Stimulated activated CD8-positive, alpha-beta memory T cell treated with anti-CD3 and anti-CD28 coated beads, Interleukin-12 subunit alpha, Interleukin-12 subunit beta, amount 100 ng/mL, for 24 hours (primary cell): ENCODE measurements at regions not wholly inside any gene's neighbourhood (a gene's known extent, or its start where the extent isn't known, plus 50 kb on each side); places are given as distances from the start of the nearest gene placed in this dataset.

ENCODE experiments used
- DNase-seq: peaks from one replicate; pipeline ENCODE4 v3.0.0-alpha.2; 2020; ENCODE audit errors: extremely low read depth

DNA sequence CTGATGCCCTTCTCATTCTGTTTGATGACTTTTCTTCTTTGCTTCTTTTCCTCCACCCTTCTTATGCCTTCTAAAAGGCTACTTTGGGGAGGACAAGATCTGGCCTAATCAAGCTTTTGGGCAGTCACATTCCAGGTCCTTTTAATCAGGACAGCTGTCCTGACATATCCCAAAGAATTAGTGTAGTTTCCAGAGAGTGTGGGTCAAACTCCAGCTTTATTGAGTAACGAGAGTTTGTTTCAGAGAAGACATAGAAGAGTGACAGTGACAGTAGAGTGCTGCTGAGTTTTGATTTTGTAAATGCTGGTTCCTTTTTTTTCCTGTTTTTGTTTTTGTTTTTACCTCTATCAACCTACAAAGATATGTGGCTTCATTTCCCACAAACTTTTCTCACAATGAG, 158.4 kb upstream of the SESN3 start:
- no peak for DNase-seq

- no peak for DNase-seq
Measured at GRCh38 chr11:95388086-95388485, 157.1 kb upstream of the SESN3 start.

GRCh38 chr11:95387325-95387724, 156.3 kb upstream of the SESN3 start:
- no peak for DNase-seq

DNA sequence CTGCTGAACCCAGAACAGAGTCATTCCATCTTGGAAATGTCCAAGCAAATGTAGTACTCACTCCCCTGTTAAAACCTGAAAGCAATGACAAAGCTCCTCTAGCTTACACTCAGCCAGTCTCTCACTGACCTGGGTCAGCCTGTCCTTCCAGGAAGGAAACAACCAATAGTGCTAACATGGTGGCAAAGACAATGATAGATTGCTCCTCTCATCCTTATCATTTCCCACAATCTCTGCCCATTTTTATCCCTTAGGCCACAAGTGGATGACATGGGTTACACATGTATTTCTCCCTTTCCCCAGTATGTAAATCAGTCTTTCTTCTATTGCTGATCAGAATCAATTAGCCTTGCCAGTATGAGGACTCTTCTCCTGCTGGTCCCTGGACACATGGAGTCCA, 154.6 kb upstream of the SESN3 start:
- no peak for DNase-seq

DNA sequence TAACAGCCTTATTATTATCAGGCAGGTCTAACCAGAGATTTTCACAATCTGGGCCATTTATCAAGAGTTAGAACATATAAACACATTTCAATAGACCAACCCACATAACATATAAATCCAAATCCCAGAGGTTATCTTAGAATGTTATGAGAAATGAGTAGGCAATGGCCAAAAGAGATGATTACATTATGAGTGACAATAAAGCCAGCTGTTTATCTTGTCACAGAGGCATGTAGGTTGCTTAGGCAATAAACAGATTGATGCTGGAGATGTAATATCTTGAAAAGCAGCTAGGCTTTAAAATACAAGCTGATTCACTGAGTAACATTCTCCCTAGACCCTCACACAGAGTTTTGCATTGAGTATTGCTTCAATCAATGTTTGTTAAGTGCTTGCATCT, 148.5 kb upstream of the SESN3 start:
- no peak for DNase-seq

- DNase-seq: no peak
Measured at GRCh38 chr11:95378789-95379188, 147.8 kb upstream of the SESN3 start.

DNA sequence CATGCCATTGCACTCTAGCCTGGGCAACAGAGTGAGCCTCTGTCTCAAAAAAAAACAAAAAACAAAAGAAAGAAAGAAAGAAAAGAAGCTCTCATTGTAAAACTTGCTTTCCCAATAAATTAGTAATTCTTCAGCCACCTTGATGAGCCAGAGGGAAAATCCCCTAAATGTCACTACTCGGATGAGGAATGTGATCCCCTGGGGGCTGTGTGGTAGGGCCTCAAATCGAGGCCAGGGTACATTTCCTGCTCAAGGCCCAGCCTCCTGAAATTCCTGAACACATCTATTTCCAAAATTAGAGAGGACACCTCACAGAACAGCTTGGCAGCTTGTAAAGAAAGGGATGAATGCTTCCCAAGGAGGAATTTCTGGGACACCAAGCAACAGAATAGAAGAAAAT, 147.1 kb upstream of the SESN3 start:
- no peak for DNase-seq

DNA sequence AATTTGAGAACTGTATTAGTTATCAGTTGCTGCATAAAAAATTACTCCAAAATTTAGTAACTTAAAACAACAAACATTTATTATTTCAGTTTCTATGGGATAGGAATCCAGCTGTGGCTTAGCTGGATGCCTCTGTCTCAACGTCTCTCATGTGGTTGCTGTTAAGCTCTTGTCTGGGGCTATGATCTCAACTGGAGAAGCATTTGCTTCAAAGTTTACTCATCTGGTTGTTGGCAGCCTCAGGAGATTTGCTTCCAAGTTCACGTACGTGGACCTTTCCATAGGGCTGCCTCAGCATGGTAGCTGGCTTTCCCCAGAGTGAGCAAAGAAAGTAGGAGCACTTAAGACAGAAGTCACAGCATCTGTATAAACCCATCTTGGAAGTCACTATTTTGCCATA, 144.9 kb upstream of the SESN3 start:
- no peak for DNase-seq

GRCh38 chr11:95375451-95375850, 144.4 kb upstream of the SESN3 start:
- no peak for DNase-seq

DNA sequence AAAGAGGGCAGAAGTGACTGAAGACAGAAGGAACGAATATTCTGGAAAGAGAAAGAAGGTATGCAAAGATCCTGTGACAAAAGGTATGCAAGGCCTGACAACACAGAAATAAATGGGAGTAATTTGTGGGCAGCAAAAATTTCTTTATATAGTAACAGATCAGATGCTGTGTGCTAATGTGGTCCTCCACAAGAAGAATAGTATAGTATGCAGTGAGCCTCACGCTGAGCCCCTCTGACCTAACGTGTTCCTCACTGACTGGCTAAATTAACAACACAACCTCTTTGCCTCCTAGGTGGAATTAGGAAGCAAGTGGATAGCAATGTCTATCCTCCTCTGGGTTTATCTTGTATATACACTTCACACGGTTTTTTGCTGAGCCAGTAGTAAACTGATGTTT, 143.1 kb upstream of the SESN3 start:
- no peak for DNase-seq

GRCh38 chr11:95373241-95373640, 142.2 kb upstream of the SESN3 start:
- DNase-seq: no peak

DNA sequence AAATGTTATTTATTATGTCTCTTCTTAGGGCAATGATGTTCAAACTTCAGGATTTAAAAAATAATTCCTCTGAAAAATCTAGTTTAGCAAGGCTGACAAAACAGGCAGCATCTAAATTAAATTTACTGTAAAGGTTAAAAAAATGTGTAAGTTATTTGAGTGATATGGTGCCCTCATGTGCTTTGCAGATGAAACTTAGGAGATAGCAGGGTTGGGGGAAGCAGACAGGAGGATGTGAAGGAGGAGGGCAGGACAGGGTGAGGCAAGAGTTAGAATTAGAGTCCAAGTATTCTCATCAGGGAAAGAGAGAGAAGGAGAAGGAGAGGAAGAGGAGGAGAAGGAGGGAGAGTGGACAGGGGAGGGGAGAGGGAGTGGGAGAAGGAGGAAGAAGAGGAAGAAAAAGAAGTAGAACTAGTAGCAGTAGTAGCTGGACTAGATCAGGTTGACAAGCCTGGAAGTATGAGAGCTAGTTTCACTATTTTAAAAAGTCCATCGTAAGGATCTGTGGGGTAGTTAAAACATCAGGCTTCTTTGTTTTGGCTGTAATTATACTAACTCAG, 141.2 kb upstream of the SESN3 start:
- DNase-seq: no peak

DNA sequence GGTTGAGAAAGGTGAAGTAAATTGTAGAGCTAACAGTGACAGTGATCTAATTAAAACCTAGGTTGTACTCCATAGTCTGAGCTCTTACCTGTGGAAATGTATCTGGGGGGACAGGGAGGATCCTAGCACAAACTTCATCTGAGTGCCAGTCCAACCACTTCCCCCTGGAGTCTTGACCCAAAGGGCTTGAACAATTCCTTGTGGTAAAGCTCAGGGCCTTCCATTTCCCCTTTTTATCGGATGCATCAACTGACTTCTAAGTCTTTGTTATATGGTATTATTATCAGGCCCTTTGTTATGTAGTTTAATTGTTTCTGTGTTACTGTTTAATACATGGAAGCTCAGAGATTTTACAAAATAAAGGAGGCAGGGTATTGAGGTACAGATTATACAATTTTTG, 140.2 kb upstream of the SESN3 start:
- DNase-seq: no peak

DNA sequence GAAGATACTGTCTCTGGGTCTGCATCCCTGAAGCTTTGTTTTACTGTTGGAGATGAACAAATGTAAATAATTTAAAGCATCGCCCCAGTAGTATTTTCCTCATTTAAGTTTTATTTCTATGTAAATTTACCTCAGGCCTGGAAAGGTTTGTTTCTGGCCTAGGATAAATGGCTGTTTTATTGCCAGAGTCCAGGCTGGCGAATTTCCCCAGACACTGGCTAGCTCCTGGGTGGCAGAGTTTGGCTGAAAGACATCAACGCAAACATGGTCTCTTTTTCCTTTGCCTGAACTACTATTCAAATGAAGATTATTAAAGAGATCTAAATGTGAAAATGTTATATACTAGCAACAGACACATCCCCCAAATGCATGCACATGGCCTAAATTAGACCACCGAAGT, 136.7 kb upstream of the SESN3 start:
- no peak for DNase-seq

DNA sequence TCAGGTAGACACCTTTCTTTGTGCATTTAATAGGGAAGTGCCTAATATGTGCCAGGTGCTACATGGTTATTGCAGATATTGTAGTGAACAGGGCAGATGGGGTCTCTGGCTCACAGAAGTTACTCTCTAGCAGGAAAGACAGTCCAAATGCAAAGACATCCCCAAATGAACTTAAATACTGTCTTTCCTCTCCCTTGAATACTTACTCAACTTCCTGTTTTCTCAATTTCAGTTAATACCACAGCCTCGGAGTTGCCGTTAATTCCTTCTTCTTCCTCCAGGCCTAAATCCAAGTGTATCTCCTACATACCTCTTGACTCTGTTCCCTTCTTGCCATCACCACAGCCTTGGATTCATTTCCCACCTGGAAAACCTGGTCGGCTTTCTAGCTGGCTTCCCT, 134.3 kb upstream of the SESN3 start:
- no peak for DNase-seq

- DNase-seq: no peak
Measured at GRCh38 chr11:95364324-95365295, 133.6 kb upstream of the SESN3 start.

DNA sequence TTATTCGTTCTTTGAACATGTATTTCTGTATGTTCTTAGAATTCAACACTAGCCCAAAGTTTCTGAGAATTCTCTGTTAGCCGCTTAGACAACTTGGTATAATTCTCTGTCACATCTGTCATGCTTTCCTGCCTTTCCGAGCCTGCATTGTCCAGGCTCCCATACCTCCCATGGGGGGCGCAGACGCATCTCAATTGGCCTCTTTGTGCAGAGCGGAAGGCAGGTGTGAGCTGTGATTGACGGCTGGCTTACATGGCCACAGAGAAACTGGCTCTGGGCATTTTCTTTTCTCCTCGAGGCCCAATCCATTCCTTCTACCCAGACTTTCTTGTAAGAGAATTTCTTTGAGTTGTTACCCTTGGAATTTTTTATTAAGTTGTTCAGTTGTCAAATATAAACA, 132.7 kb upstream of the SESN3 start:
- DNase-seq: no peak

- no peak for DNase-seq
Measured at GRCh38 chr11:95363164-95363563, 132.2 kb upstream of the SESN3 start.

DNA sequence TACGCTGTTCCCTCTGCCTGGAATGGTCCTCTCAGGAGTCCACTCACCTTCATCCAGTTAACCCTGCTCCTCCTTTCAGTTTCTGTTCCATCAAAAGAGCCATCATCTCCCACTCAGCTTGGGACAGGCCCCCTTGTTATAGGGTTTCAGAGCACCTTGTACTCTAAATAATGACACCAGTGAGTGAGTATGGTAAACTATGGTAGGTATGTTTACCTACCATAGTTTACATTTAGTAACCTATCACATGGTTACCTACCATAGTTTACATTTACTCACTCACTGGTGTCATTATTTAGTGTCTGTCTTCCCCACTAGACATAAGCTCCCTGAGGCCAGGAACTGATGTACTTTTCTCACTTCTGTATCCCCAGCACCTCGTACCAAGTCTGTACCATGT, 130.2 kb upstream of the SESN3 start:
- DNase-seq: no peak

DNA sequence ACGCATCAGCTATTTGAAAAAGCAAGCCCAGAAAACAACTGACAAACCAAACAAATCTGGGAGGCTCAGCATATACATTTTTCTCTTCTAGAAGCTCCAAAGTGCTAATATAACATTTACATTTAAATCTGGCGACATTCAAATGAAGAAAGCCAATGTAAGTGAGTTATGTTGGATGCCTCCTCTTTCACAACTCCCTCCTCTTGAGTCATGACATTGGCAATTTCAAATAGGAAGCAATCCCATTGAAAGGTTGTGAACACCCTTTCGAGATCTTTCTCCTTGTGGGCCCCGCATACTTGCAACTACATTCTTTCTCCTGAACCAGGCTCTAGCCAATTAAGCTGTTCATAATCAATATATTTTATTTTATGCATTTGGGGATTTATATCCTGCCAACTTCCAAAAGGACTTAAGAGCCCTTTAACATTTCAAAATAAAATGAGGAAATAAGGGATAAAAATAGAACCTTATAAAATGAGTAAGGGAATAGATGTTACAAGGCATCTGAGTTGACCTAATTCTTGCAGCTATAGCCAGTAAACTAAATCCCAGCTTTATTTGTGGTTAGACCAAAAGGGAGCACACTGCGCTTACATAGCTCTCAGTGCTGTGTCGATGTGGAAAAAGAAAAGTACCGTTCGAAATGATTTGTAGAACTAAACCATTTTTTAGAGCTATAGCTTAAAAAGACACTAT, 129.5 kb upstream of the SESN3 start:
- DNase-seq: no peak

- DNase-seq: no peak
Measured at GRCh38 chr11:95359756-95360155, 128.8 kb upstream of the SESN3 start.

DNA sequence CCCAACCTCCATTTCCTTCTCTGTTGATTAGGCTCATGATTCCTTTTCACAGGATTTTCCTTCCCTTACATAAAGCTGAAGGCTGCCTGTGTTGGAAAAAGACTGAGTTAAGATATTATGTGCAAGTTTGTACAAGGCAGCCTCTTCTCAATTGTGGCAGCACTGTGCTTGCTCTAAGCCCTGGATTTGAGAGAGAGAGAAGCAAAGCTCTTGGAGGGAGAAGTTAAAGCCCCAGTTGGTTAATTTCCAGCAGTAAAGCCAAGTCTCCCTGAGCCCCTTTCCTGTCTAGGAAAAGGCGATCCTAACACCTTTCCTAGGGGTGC, 128.3 kb upstream of the SESN3 start:
- DNase-seq: no peak
